H9 (cell line): ENCODE measurements at regions not wholly inside any gene's neighbourhood (a gene's known extent, or its start where the extent isn't known, plus 50 kb on each side); places are given as distances from the start of the nearest gene placed in this dataset.

ENCODE experiments used
- DNase-seq: peaks from one replicate; pipeline ENCODE4 v3.0.0-alpha.2; 2017
- H2AFZ ChIP-seq: one replicate; pipeline ENCODE4 v1.6.1; 2013; ENCODE audit warnings: mild to moderate bottlenecking, low read length, control low read depth, moderate library complexity
- H2AK5ac ChIP-seq: 2 replicates; pipeline ENCODE4 v1.6.1; 2013; ENCODE audit warnings: low read length, control low read depth, mixed read lengths; ENCODE audit not compliant: insufficient read length
- H2BK120ac ChIP-seq: one replicate; pipeline ENCODE4 v1.6.1; 2013; ENCODE audit warnings: low read depth, mild to moderate bottlenecking, low read length, control low read depth, inconsistent platforms; ENCODE audit not compliant: poor library complexity, severe bottlenecking
- H2BK12ac ChIP-seq: 2 replicates; pipeline ENCODE4 v1.6.1; 2013; ENCODE audit warnings: low read length, control low read depth, mixed read lengths, low read depth; ENCODE audit not compliant: insufficient read length
- H2BK15ac ChIP-seq: 2 replicates; pipeline ENCODE4 v1.6.1; 2013; ENCODE audit warnings: low read depth, low read length, control low read depth
- H2BK20ac ChIP-seq: one replicate; pipeline ENCODE4 v1.6.1; 2013; ENCODE audit warnings: low read depth, mild to moderate bottlenecking, low read length, control low read depth, inconsistent platforms; ENCODE audit not compliant: poor library complexity, severe bottlenecking
- H2BK5ac ChIP-seq: 2 replicates; pipeline ENCODE4 v1.6.1; 2013; ENCODE audit warnings: low read length, control low read depth, mixed read lengths; ENCODE audit not compliant: insufficient read length
- H3K14ac ChIP-seq: 2 replicates; pipeline ENCODE4 v1.6.1; 2013; ENCODE audit warnings: low read length, control low read depth; ENCODE audit not compliant: insufficient read depth
- H3K18ac ChIP-seq: 2 replicates; pipeline ENCODE4 v1.6.1; 2013; ENCODE audit warnings: low read depth, mild to moderate bottlenecking, mixed read lengths, low read length, control low read depth; ENCODE audit not compliant: insufficient read length
- H3K23ac ChIP-seq: 2 replicates; pipeline ENCODE4 v1.6.1; 2013; ENCODE audit warnings: low read length, control low read depth, mixed read lengths, low read depth; ENCODE audit not compliant: insufficient read length
- H3K23me2 ChIP-seq: 2 replicates; pipeline ENCODE4 v1.6.1; 2013; ENCODE audit warnings: low read depth, mild to moderate bottlenecking, mixed read lengths, low read length, control low read depth; ENCODE audit not compliant: insufficient read length, poor library complexity, severe bottlenecking
- H3K27ac ChIP-seq: 2 replicates; pipeline ENCODE4 v1.5.1; 2013; ENCODE audit warnings: low read length, control low read depth, mixed read lengths, low read depth; ENCODE audit not compliant: insufficient read length
- H3K27me3 ChIP-seq: 2 replicates; pipeline ENCODE4 v1.6.1; 2013; ENCODE audit warnings: low read length, control low read depth, inconsistent platforms; ENCODE audit not compliant: insufficient read depth
- H3K4ac ChIP-seq: 2 replicates; pipeline ENCODE4 v1.6.1; 2013; ENCODE audit warnings: low read depth, mild to moderate bottlenecking, control low read depth, inconsistent platforms, low read length, moderate library complexity
- H3K4me1 ChIP-seq: 2 replicates; pipeline ENCODE4 v1.6.1; 2013; ENCODE audit warnings: low read length, control low read depth, inconsistent platforms; ENCODE audit not compliant: insufficient read depth
- H3K4me2 ChIP-seq: 2 replicates; pipeline ENCODE4 v1.6.1; 2013; ENCODE audit warnings: low read length, control low read depth, mixed read lengths; ENCODE audit not compliant: insufficient read length, insufficient read depth
- H3K56ac ChIP-seq: 2 replicates; pipeline ENCODE4 v1.6.1; 2013; ENCODE audit warnings: low read depth, mild to moderate bottlenecking, mixed read lengths, low read length, control low read depth; ENCODE audit not compliant: insufficient read length
- H3K79me1 ChIP-seq: 2 replicates; pipeline ENCODE4 v1.6.1; 2013; ENCODE audit warnings: low read depth, mild to moderate bottlenecking, moderate library complexity, low read length, control low read depth, inconsistent platforms; ENCODE audit not compliant: insufficient read depth, poor library complexity, severe bottlenecking
- H3K79me2 ChIP-seq: 2 replicates; pipeline ENCODE4 v1.6.1; 2013; ENCODE audit warnings: low read length, control low read depth, inconsistent platforms; ENCODE audit not compliant: insufficient read depth
- H3K9ac ChIP-seq: 2 replicates; pipeline ENCODE4 v1.6.1; 2013; ENCODE audit warnings: low read length, control low read depth, mixed read lengths; ENCODE audit not compliant: insufficient read length; ENCODE audit errors: extremely low read depth
- H3K9me3 ChIP-seq: one replicate; pipeline ENCODE4 v1.6.1; 2013; ENCODE audit warnings: low read depth, low read length, inconsistent platforms; ENCODE audit not compliant: control insufficient read depth
- H3T11ph ChIP-seq: one replicate; pipeline ENCODE4 v1.6.1; 2013; ENCODE audit warnings: mild to moderate bottlenecking, low read length, control low read depth, inconsistent platforms
- H4K20me1 ChIP-seq: one replicate; pipeline ENCODE4 v1.6.1; 2013; ENCODE audit not compliant: control insufficient read depth, insufficient read length, insufficient read depth
- H4K5ac ChIP-seq: 2 replicates; pipeline ENCODE4 v1.6.1; 2013; ENCODE audit warnings: low read depth, mild to moderate bottlenecking, mixed read lengths, low read length, control low read depth; ENCODE audit not compliant: insufficient read length
- H4K8ac ChIP-seq: replicated peaks from 2 replicates; pipeline ENCODE4 v1.6.1; 2013; ENCODE audit warnings: low read length, control low read depth, mixed read lengths, low read depth; ENCODE audit not compliant: insufficient read length
- H4K91ac ChIP-seq: 2 replicates; pipeline ENCODE4 v1.6.1; 2013; ENCODE audit warnings: low read depth, mild to moderate bottlenecking, moderate library complexity, mixed read lengths, low read length, control low read depth; ENCODE audit not compliant: insufficient read length
- H3K27ac Mint-ChIP-seq, 3 experiments: 2 replicates in 2 of 3; 3 replicates in 1 of 3; pipeline ENCODE4 v1.8.0; 2020 to 2021; ENCODE audit warnings: mixed read lengths in 3 of 3, mild to moderate bottlenecking in 1 of 3, moderate library complexity in 1 of 3
- H3K27me3 Mint-ChIP-seq: 2 replicates; pipeline ENCODE4 v1.8.0; 2021; ENCODE audit warnings: low read depth, mild to moderate bottlenecking, moderate library complexity, mixed read lengths
- H3K36me3 Mint-ChIP-seq, 3 experiments: 2 replicates in 2 of 3; 3 replicates in 1 of 3; pipeline ENCODE4 v1.8.0; 2020 to 2021; ENCODE audit warnings: low read depth in 3 of 3, mixed read lengths in 3 of 3; ENCODE audit not compliant: insufficient read depth in 1 of 3
- H3K4me1 Mint-ChIP-seq, 2 experiments: 2 replicates each; pipeline ENCODE4 v1.8.0; 2020; ENCODE audit warnings: mixed read lengths in 2 of 2
- H3K4me3 Mint-ChIP-seq, 2 experiments: 2 replicates in 1 of 2; 3 replicates in 1 of 2; pipeline ENCODE4 v1.8.0; 2020 to 2021; ENCODE audit warnings: mild to moderate bottlenecking in 2 of 2, mixed read lengths in 2 of 2, moderate library complexity in 1 of 2
- H3K9me3 Mint-ChIP-seq, 2 experiments: 2 replicates in 1 of 2; 3 replicates in 1 of 2; pipeline ENCODE4 v1.8.0; 2020; ENCODE audit warnings: mild to moderate bottlenecking in 2 of 2, mixed read lengths in 2 of 2, moderate library complexity in 1 of 2
- CTCF ChIP-seq: fragments of 200-600 bp; sonication (generic); conservative IDR thresholded peaks from 3 replicates; pipeline ENCODE4 v1.8.0; 2021; ENCODE audit warnings: antibody characterized with exemption, mild to moderate bottlenecking
- WGBS: extraction: QIAGEN DNeasy Blood & Tissue Kit; methylation state at CpG from one replicate; pipeline ENCODE4 v1.1.7; 2013; ENCODE audit warnings: missing lambda C conversion rate, low lambda C conversion rate, mixed read lengths; ENCODE audit not compliant: insufficient read length; ENCODE audit errors: extremely low coverage; 5-methylcytosine and 5-hydroxymethylcytosine counted together

- H3K27me3 Mint-ChIP-seq: peaks cover 5% of the 10 kb centered on the region
- H3K36me3 Mint-ChIP-seq: no peaks in the 10 kb centered on the region; a peak in 1 of 7 replicates
Measured at GRCh38 chr10:3551761-3552160, 233.2 kb downstream of the KLF6 start.

More at GRCh38 chr10:3551761-3552160, 233.2 kb downstream of the KLF6 start:
- TF ChIP-seq CTCF: no peak
- Mint-ChIP-seq H3K4me1 (peaks cover 2 to 7% of the 10 kb centered on the region in 2 experiments; a peak in 2 of 4 replicates), H3K27ac (no peak overlapping the region), H3K9me3 (peaks cover 4 to 8% of the 10 kb centered on the region in 2 experiments; a peak in 3 of 5 replicates), H3K4me3 (no peak overlapping the region)
- no peak overlapping the region for H3K4me2 ChIP-seq
- H4K20me1 ChIP-seq: no peaks in the 10 kb centered on the region
- no peak overlapping the region for H2BK20ac ChIP-seq
- no peaks in the 10 kb centered on the region for H3K9me3 ChIP-seq
- H2BK5ac ChIP-seq: no peak overlapping the region
- WGBS: no CpG with 5 or more reads among the region's 11 CpGs
- no peaks in the 10 kb centered on the region for H3K79me2 ChIP-seq
- H4K8ac ChIP-seq: no peak overlapping the region
- H3K27ac ChIP-seq: no peak overlapping the region
- no peak overlapping the region for H3K4ac ChIP-seq
- no peak overlapping the region for H3K23ac ChIP-seq
- H3K4me1 ChIP-seq: no peaks in the 10 kb centered on the region
- no peak overlapping the region for H3K56ac ChIP-seq
- no peak overlapping the region for H2BK15ac ChIP-seq
- no peaks in the 10 kb centered on the region for H3K23me2 ChIP-seq
- H4K5ac ChIP-seq: no peak overlapping the region
- no peaks in the 10 kb centered on the region for H3K27me3 ChIP-seq
- no peak for DNase-seq
- H2BK120ac ChIP-seq: no peak overlapping the region
- no peak overlapping the region for H2AK5ac ChIP-seq
- H3T11ph ChIP-seq: no peak overlapping the region
- no peak overlapping the region for H4K91ac ChIP-seq
- H3K18ac ChIP-seq: no peak overlapping the region
- H2BK12ac ChIP-seq: no peak overlapping the region
- H2AFZ ChIP-seq: no peak overlapping the region
- no peak overlapping the region for H3K9ac ChIP-seq
- no peaks in the 10 kb centered on the region for H3K79me1 ChIP-seq
- H3K14ac ChIP-seq: no peak overlapping the region
